HEK293 (cell line): ENCODE measurements at regions not wholly inside any gene's neighbourhood (a gene's known extent, or its start where the extent isn't known, plus 50 kb on each side); places are given as distances from the start of the nearest gene placed in this dataset.

ENCODE experiments used
- CTCF ChIA-PET: fragments of 350-600 bp; formaldehyde crosslinking; extraction: SDS; loops from one replicate; lab custom pipeline; 2021; ENCODE audit warnings: antibody characterized with exemption; lab: Yijun Ruan, JAX
- POLR2A ChIA-PET: fragments of 300-600 bp; formaldehyde crosslinking; extraction: SDS; loops from one replicate; lab custom pipeline; 2020; ENCODE audit warnings: antibody characterized with exemption, inconsistent platforms; lab: Yijun Ruan, JAX
- H3K27ac ChIP-seq: fragments of 200-500 bp; sonication (Bioruptor generic); 2 replicates; pipeline ENCODE4 v1.5.1; 2014; ENCODE audit warnings: low read depth, low read length, control low read depth, inconsistent platforms; ENCODE audit errors: extremely low read depth
- H3K36me3 ChIP-seq, 2 experiments: fragments of 200-500 bp in 1 of 2; sonication (Bioruptor generic) in 1 of 2; 1 replicate in 1 of 2; 2 replicates in 1 of 2; pipeline ENCODE4 v1.5.1; 2014 to 2017; ENCODE audit warnings: inconsistent platforms in 2 of 2, low read length in 2 of 2; ENCODE audit not compliant: control insufficient read depth in 2 of 2, insufficient read depth in 1 of 2
- H3K4me1 ChIP-seq: fragments of 200-500 bp; sonication (Bioruptor generic); 2 replicates; pipeline ENCODE4 v1.5.1; 2014; ENCODE audit warnings: mild to moderate bottlenecking, low read length, inconsistent platforms; ENCODE audit not compliant: control insufficient read depth, insufficient read depth
- H3K4me3 ChIP-seq: 2 replicates; pipeline ENCODE4 v1.5.1; 2011; ENCODE audit warnings: low read depth, mild to moderate bottlenecking, control low read depth, low read length, moderate library complexity
- H3K9me3 ChIP-seq: fragments of 200-500 bp; sonication (Bioruptor generic); 2 replicates; pipeline ENCODE4 v1.5.1; 2014; ENCODE audit warnings: low read depth, low read length, inconsistent platforms; ENCODE audit not compliant: control insufficient read depth, insufficient read depth
- ELK4 ChIP-seq: IDR thresholded peaks from 2 replicates; pipeline ENCODE4 v1.6.1; 2011; ENCODE audit warnings: mild to moderate bottlenecking, low read depth, low read length, borderline replicate concordance
- MZF1 ChIP-seq: fragments of 450-650 bp; formaldehyde crosslinking; IDR thresholded peaks from 2 replicates; pipeline ENCODE4 v1.5.1; 2017; ENCODE audit warnings: missing biosample characterization, missing genetic modification characterization, borderline replicate concordance
- RBAK ChIP-seq: fragments of 450-650 bp; formaldehyde crosslinking; IDR thresholded peaks from 2 replicates; pipeline ENCODE4 v1.5.1; 2016; ENCODE audit warnings: missing biosample characterization, missing genetic modification characterization
- SCRT2 ChIP-seq: fragments of 450-650 bp; formaldehyde crosslinking; IDR thresholded peaks from 2 replicates; pipeline ENCODE4 v1.5.1; 2016; ENCODE audit warnings: missing biosample characterization, missing genetic modification characterization
- WT1 ChIP-seq: fragments of 450-650 bp; formaldehyde crosslinking; IDR thresholded peaks from 2 replicates; pipeline ENCODE4 v1.5.1; 2016; ENCODE audit warnings: missing biosample characterization, missing genetic modification characterization
- ZBTB20 ChIP-seq: fragments of 450-650 bp; formaldehyde crosslinking; IDR thresholded peaks from 2 replicates; pipeline ENCODE4 v1.5.1; 2016; ENCODE audit warnings: missing biosample characterization, missing genetic modification characterization
- ZBTB48 ChIP-seq: fragments of 450-650 bp; formaldehyde crosslinking; IDR thresholded peaks from 2 replicates; pipeline ENCODE4 v1.5.1; 2016; ENCODE audit warnings: missing biosample characterization, missing genetic modification characterization
- ZBTB8A ChIP-seq: fragments of 450-650 bp; formaldehyde crosslinking; IDR thresholded peaks from 2 replicates; pipeline ENCODE4 v1.5.1; 2016; ENCODE audit warnings: missing biosample characterization, missing genetic modification characterization
- ZNF16 ChIP-seq: fragments of 450-650 bp; formaldehyde crosslinking; IDR thresholded peaks from 2 replicates; pipeline ENCODE4 v1.5.1; 2016; ENCODE audit warnings: low read depth, missing biosample characterization, missing genetic modification characterization
- ZNF184 ChIP-seq: fragments of 450-650 bp; IDR thresholded peaks from 2 replicates; pipeline ENCODE4 v1.5.1; 2018; ENCODE audit warnings: missing biosample characterization, mild to moderate bottlenecking, missing genetic modification characterization
- ZNF398 ChIP-seq: fragments of 450-650 bp; formaldehyde crosslinking; IDR thresholded peaks from 2 replicates; pipeline ENCODE4 v1.5.1; 2017; ENCODE audit warnings: missing biosample characterization, missing genetic modification characterization
- ZNF48 ChIP-seq: fragments of 450-650 bp; formaldehyde crosslinking; IDR thresholded peaks from 2 replicates; pipeline ENCODE4 v1.5.1; 2016; ENCODE audit warnings: missing biosample characterization, missing genetic modification characterization
- ZNF561 ChIP-seq: fragments of 450-650 bp; IDR thresholded peaks from 2 replicates; pipeline ENCODE4 v1.5.1; 2018; ENCODE audit warnings: missing biosample characterization, missing genetic modification characterization, borderline replicate concordance
- ZNF571 ChIP-seq: fragments of 450-650 bp; formaldehyde crosslinking; IDR thresholded peaks from 2 replicates; pipeline ENCODE4 v1.5.0; 2017; ENCODE audit warnings: missing biosample characterization, missing genetic modification characterization
- ZNF610 ChIP-seq: fragments of 450-650 bp; formaldehyde crosslinking; IDR thresholded peaks from 2 replicates; pipeline ENCODE4 v1.5.1; 2016; ENCODE audit warnings: missing biosample characterization, missing genetic modification characterization, borderline replicate concordance
- ZNF677 ChIP-seq: fragments of 450-650 bp; IDR thresholded peaks from 2 replicates; pipeline ENCODE4 v1.5.0; 2018; ENCODE audit warnings: missing biosample characterization, mild to moderate bottlenecking, missing genetic modification characterization, moderate library complexity
- ZNF701 ChIP-seq: fragments of 450-650 bp; formaldehyde crosslinking; IDR thresholded peaks from 2 replicates; pipeline ENCODE4 v1.5.1; 2016; ENCODE audit warnings: missing biosample characterization, missing genetic modification characterization
- ZNF704 ChIP-seq: fragments of 450-650 bp; formaldehyde crosslinking; IDR thresholded peaks from 2 replicates; pipeline ENCODE4 v1.5.1; 2016; ENCODE audit warnings: missing biosample characterization, missing genetic modification characterization
- ZNF76 ChIP-seq: fragments of 450-650 bp; formaldehyde crosslinking; IDR thresholded peaks from 2 replicates; pipeline ENCODE4; 2016; ENCODE audit warnings: low read depth, missing biosample characterization, missing genetic modification characterization, borderline replicate concordance
- ZNF777 ChIP-seq: fragments of 450-650 bp; formaldehyde crosslinking; IDR thresholded peaks from 2 replicates; pipeline ENCODE4 v1.5.1; 2017; ENCODE audit warnings: missing biosample characterization, missing genetic modification characterization, borderline replicate concordance
- ZNF830 ChIP-seq: fragments of 450-650 bp; IDR thresholded peaks from 2 replicates; pipeline ENCODE4 v1.5.0; 2018; ENCODE audit warnings: missing biosample characterization, missing genetic modification characterization, low read depth, mild to moderate bottlenecking, moderate library complexity
- TF ChIP-seq, protein P1 (sequence below): fragments of 450-650 bp; formaldehyde crosslinking; conservative IDR thresholded peaks from 2 replicates; pipeline ENCODE4 v1.5.1; 2016; ENCODE audit warnings: low read depth, missing biosample characterization, missing genetic modification characterization

DNA sequence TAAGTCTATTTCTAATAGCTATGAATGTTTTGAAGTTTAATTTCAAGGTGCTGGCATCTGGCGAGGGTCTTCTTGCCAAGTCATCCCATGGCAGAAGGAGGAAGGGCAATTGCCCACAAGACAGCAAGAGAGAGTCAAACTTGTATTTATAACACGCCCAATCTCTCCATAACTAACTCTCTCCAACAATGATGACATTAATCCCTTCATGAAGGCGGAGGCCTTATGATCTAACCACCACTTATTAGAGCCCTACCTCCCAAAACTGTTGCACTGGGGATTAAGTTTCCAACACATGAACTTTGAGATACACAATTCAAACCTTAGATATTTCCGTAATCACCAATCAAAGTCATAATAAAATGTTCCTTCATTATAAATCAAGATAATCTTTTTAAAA lies 406.9 kb downstream of the CNTN6 start:
- CTCF ChIA-PET: interaction anchor here (0.7 kb wide), 1 partner anchor 569 kb away, joined by 3 read pairs; no protein-coding TSS in a partner anchor
- POLR2A ChIA-PET: no interaction called here

DNA sequence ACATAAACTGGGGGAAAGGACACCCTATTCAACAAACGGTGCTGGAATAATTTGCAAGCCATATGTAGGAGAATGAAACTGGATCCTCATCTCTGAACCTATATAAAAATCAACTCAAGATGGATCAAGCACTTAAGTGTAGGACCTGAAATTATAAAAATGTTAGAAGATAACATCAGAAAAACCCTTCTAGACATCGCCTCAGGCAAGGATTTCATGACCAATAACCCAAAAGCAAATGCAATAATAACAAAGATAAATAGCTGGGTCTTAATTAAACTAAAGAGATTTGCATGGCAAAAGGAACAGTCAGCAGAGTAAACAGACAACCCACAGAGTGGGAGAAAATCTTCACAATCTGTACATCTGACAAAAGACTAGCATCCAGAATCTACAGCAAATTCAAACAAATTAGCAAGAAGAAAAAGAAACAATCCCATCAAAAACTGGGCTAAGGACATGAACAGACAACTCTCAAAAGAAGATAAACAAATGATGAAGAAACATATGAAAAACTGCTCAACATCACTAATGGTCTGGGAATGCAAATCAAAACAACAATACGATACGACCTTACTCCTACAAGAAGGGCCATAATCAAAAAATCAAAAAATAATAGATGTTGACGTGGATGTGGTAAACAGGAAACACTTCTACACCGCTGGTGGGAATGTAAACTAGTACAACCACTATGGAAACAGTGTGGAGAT lies 408.7 kb downstream of the CNTN6 start:
- ChIA-PET CTCF (no interaction called here), POLR2A (no interaction called here)
- no peak for TF ChIP-seq ELK4
- TF ChIP-seq, protein P1, sequence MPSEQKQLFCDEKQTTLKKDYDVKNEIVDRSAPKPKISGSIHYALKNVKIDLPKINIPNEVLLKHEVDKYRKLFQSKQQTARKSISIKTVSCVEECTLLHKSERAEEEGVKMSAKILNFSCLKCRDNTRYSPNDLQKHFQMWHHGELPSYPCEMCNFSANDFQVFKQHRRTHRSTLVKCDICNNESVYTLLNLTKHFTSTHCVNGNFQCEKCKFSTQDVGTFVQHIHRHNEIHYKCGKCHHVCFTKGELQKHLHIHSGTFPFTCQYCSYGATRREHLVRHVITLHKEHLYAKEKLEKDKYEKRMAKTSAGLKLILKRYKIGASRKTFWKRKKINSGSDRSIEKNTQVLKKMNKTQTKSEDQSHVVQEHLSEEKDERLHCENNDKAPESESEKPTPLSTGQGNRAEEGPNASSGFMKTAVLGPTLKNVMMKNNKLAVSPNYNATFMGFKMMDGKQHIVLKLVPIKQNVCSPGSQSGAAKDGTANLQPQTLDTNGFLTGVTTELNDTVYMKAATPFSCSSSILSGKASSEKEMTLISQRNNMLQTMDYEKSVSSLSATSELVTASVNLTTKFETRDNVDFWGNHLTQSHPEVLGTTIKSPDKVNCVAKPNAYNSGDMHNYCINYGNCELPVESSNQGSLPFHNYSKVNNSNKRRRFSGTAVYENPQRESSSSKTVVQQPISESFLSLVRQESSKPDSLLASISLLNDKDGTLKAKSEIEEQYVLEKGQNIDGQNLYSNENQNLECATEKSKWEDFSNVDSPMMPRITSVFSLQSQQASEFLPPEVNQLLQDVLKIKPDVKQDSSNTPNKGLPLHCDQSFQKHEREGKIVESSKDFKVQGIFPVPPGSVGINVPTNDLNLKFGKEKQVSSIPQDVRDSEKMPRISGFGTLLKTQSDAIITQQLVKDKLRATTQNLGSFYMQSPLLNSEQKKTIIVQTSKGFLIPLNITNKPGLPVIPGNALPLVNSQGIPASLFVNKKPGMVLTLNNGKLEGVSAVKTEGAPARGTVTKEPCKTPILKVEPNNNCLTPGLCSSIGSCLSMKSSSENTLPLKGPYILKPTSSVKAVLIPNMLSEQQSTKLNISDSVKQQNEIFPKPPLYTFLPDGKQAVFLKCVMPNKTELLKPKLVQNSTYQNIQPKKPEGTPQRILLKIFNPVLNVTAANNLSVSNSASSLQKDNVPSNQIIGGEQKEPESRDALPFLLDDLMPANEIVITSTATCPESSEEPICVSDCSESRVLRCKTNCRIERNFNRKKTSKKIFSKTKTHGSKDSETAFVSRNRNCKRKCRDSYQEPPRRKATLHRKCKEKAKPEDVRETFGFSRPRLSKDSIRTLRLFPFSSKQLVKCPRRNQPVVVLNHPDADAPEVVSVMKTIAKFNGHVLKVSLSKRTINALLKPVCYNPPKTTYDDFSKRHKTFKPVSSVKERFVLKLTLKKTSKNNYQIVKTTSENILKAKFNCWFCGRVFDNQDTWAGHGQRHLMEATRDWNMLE (tag by site-specific recombination): no peak
- TF ChIP-seq ZNF571 (tag by site-specific recombination): no peak
- Histone ChIP-seq H3K4me3 (no peak overlapping the region), H3K36me3 (no peaks in the 10 kb centered on the region), H3K9me3 (no peaks in the 10 kb centered on the region), H3K27ac (no peak overlapping the region), H3K4me1 (no peaks in the 10 kb centered on the region; the same call in 1 of the 2 replicates)

More for the DNA sequence above, 406.9 kb downstream of the CNTN6 start:
- Histone ChIP-seq H3K9me3 (no peaks in the 10 kb centered on the region), H3K36me3 (no peaks in the 10 kb centered on the region), H3K27ac (no peak overlapping the region), H3K4me3 (no peak overlapping the region), H3K4me1 (no peaks in the 10 kb centered on the region; the same call in 1 of the 2 replicates)
- TF ChIP-seq ZNF677 (tag by site-specific recombination) (no peak), ZNF777 (no peak), ZNF184 (no peak), ZBTB8A (tag by site-specific recombination) (no peak), ZNF561 (tag by site-specific recombination) (no peak), ZBTB48 (no peak), ZBTB20 (no peak), ZNF610 (tag by site-specific recombination) (no peak)

- H3K36me3 ChIP-seq: no peaks in the 10 kb centered on the region
- H3K4me3 ChIP-seq: no peak overlapping the region
- CTCF ChIA-PET: no interaction called here
- no peaks in the 10 kb centered on the region; the same call in 1 of the 2 replicates for H3K4me1 ChIP-seq
- TF ChIP-seq ZNF16 (tag by site-specific recombination) (no peak), SCRT2 (tag by site-specific recombination) (no peak), ZNF398 (tag by site-specific recombination) (no peak), RBAK (tag by site-specific recombination) (no peak), WT1 (tag by site-specific recombination) (no peak), ZNF76 (tag by site-specific recombination) (no peak), ZBTB48 (no peak), ZNF701 (no peak), ZNF704 (no peak), ZNF830 (tag by site-specific recombination) (no peak), ZNF48 (no peak), MZF1 (tag by site-specific recombination) (no peak)
- H3K9me3 ChIP-seq: no peaks in the 10 kb centered on the region
- POLR2A ChIA-PET: no interaction called here
- H3K27ac ChIP-seq: no peak overlapping the region
Measured at GRCh38 chr3:1506090-1506489, 413.3 kb downstream of the CNTN6 start.
